GM18907 (cell line): ENCODE measurements at regions not wholly inside any gene's neighbourhood (a gene's known extent, or its start where the extent isn't known, plus 50 kb on each side); places are given as distances from the start of the nearest gene placed in this dataset.

Experiments used
- ATAC-seq: cut with Tn5 transposase; IDR thresholded peaks from one replicate; pipeline ENCODE4 v1.9.1; 2021; ENCODE audit warnings: mild to moderate bottlenecking, moderate library complexity; ENCODE audit not compliant: unreplicated experiment

GRCh38 chr15:93300796-93301195 lies 211.8 kb upstream of the RGMA start:
- ATAC-seq = no peak

GRCh38 chr15:93299675-93300074 lies 210.7 kb upstream of the RGMA start:
- ATAC-seq = no peak

GRCh38 chr15:93298901-93299300 lies 209.9 kb upstream of the RGMA start:
- no peak for ATAC-seq

GRCh38 chr15:93296759-93297500 lies 207.9 kb upstream of the RGMA start:
- ATAC-seq = no peak

GRCh38 chr15:93294896-93295295 lies 205.9 kb upstream of the RGMA start:
- no peak for ATAC-seq

GRCh38 chr15:93294066-93294465 lies 205.1 kb upstream of the RGMA start:
- ATAC-seq = no peak

GRCh38 chr15:93291380-93291779 lies 202.4 kb upstream of the RGMA start:
- no peak for ATAC-seq

- no peak for ATAC-seq
Observed at GRCh38 chr15:93290618-93290946, 201.6 kb upstream of the RGMA start.

GRCh38 chr15:93289941-93290617 lies 201.1 kb upstream of the RGMA start:
- no peak for ATAC-seq

GRCh38 chr15:93288728-93289294 lies 199.8 kb upstream of the RGMA start:
- ATAC-seq = no peak

GRCh38 chr15:93286446-93286845 lies 197.4 kb upstream of the RGMA start:
- no peak for ATAC-seq

GRCh38 chr15:93283854-93284253 lies 194.8 kb upstream of the RGMA start:
- ATAC-seq = no peak

GRCh38 chr15:93282808-93283207 lies 193.8 kb upstream of the RGMA start:
- no peak for ATAC-seq

- ATAC-seq = no peak
Observed at GRCh38 chr15:93278783-93279182, 189.8 kb upstream of the RGMA start.

- no peak for ATAC-seq
Observed at GRCh38 chr15:93278006-93278405, 189.0 kb upstream of the RGMA start.

GRCh38 chr15:93274257-93274656 lies 185.2 kb upstream of the RGMA start:
- ATAC-seq = no peak

GRCh38 chr15:93271871-93272270 lies 182.9 kb upstream of the RGMA start:
- no peak for ATAC-seq

GRCh38 chr15:93270937-93271467 lies 182.0 kb upstream of the RGMA start:
- no peak for ATAC-seq

GRCh38 chr15:93268066-93268465 lies 179.1 kb upstream of the RGMA start:
- no peak for ATAC-seq

- no peak for ATAC-seq
Observed at GRCh38 chr15:93266291-93266690, 177.3 kb upstream of the RGMA start.

- ATAC-seq = no peak
Observed at GRCh38 chr15:93265111-93265556, 176.1 kb upstream of the RGMA start.

GRCh38 chr15:93261845-93262244 lies 172.8 kb upstream of the RGMA start:
- no peak for ATAC-seq
